HG02678 (cell line): ENCODE measurements at regions not wholly inside any gene's neighbourhood (a gene's known extent, or its start where the extent isn't known, plus 50 kb on each side); places are given as distances from the start of the nearest gene placed in this dataset.
"Not testable (repeated sequence)": the region's sequence is repeated elsewhere in the genome, so short reads cannot be mapped to it uniquely, and the experiment has no call there.

Source experiments
- ATAC-seq: cut with Tn5 transposase; IDR thresholded peaks from one replicate; pipeline ENCODE4 v1.9.1; 2021; ENCODE audit warnings: mild to moderate bottlenecking, moderate library complexity; ENCODE audit not compliant: unreplicated experiment

GRCh38 chr7:12929476-12930140 lies 242.2 kb downstream of the ARL4A start:
- no peak for ATAC-seq

- no peak for ATAC-seq
These were observed 243.1 kb downstream of the ARL4A start for GRCh38 chr7:12930534-12930933.

DNA sequence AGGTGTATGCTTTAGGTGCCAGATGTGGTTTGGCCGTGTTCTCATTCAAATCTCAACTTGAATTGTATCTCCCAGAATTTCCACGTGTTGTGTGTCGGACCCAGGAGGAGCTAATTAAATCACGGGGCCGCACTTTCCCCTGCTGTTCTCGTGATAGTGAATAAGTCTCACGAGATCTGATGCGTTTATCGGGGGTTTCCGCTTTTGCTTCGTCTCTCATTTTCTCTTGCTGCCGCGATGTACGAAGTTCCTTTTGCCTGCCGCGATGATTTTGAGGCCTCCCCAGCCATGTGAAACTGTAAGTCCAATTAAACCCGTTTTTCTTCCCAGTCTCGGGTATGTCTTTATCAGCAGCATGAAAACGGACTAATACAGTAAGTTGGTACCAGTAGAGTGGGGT lies 244.0 kb downstream of the ARL4A start:
- ATAC-seq = not testable (repeated sequence)

DNA sequence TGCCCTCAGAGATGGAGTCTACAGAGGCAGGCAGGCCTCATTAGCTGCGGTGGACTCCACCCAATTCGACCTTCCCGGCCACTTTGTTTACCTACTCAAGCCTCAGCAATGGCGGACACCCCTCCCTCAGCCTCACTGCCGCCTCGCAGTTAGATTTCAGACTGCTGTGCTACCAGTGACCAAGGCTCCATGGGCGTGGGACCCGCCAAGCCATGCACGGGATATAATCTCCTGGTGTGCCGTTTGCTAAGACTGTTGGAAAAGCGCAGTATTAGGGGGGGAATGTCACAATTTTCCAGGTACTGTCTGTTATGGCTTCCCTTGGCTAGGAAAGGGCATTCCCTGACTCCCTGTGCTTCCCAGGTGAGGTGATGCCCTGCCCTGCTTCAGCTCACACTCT lies 252.3 kb downstream of the ARL4A start:
- ATAC-seq = no peak

DNA sequence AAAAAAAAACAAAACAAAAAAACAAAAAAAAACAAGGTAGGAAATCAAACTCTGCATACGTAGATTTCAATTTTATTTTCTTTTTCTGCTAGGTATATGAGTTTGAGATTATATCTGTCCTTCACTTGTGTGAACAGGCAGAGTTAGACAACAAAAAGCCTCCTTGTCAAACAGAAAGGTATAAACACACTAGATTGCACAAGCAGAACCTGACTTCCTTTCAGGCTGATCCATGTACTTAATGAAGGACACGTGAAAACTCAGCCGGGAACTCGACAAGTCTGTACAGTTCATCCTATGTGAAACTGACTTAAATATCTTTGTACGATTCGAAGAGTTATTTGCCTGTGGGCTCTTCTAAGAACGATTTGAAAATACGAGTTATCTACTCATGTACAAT lies 254.1 kb downstream of the ARL4A start:
- no peak for ATAC-seq

DNA sequence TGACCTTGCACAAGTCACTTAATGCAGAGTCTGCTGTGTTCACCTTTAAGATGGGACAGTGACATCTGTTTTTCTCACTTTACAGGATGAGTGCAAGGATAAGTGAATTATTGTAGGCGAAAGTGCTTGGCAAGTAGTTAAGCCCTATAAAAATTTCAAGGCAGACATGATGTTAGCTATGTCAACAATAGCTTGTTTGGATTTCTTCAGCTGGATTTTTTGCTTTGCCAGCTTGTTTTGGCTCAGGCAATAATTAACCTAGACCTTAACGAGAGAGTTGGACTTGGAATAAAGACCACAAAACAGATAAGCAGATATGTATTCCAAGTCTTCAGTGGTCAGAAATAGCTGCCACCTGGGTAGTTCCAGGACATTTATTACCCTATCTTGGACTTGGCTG lies 255.2 kb downstream of the ARL4A start:
- no peak for ATAC-seq

- ATAC-seq = no peak
These were observed 256.3 kb downstream of the ARL4A start for GRCh38 chr7:12943781-12944180.

- no peak for ATAC-seq
These were observed 258.5 kb downstream of the ARL4A start for GRCh38 chr7:12945901-12946300.

DNA sequence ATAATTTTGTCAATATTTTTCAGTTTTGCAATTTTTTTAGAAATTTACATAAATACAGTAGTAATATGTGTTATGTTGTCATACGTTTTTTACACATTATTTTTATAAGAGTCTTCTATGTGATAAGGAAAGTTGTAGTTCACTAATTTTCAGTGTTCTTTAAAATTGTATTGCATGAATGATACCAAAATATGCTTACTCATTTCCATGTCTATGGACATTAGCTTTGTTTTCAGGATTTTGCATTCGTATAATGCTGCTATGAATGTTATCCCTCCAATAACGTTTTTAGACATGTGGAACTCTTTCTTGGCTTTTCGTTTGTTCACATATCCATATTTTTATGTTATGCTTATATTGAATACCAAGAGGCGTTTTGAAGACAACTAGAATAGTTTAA lies 260.0 kb downstream of the ARL4A start:
- ATAC-seq = no peak

DNA sequence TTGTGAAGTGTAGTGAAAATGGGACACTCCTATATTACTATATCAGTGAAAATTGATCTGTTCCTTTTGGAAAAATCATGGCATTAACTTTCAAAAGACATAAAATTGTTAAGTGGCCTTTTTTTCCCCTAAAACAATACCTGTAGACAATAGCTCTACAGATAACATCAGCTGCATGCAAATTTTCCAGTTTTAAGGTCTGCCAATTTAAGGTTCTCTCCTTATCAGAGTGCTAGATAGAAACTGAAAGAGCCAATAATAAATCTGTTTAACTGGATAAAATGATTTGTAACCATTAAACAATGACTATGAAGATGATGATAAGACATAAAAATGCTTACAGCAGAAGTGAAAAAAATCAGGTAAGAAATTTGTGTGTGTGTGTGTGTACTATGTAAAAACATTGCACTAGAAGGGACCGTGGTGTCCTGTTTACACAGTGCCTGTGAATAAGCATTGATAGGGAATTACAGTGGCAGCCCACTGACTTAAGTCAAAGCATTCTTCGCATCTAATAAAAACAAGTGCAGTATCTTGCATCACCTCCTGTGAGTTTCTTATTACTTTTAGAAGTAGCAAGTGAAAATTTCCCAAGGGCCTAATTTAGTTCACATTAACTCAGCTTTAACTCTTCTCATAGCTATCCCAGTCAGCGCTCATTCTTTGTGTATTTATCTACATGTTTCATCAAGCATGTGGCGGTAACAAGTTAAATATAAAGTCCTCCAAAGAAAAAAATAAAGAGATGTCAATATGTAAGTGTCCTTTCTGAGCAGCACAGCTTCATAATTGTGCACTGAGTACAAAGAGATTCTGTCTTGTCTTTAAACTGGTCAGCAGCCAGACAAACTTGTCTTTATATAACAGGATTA lies 261.9 kb downstream of the ARL4A start:
- no peak for ATAC-seq

- ATAC-seq = no peak
These were observed 264.0 kb downstream of the ARL4A start for GRCh38 chr7:12951397-12951801.

DNA sequence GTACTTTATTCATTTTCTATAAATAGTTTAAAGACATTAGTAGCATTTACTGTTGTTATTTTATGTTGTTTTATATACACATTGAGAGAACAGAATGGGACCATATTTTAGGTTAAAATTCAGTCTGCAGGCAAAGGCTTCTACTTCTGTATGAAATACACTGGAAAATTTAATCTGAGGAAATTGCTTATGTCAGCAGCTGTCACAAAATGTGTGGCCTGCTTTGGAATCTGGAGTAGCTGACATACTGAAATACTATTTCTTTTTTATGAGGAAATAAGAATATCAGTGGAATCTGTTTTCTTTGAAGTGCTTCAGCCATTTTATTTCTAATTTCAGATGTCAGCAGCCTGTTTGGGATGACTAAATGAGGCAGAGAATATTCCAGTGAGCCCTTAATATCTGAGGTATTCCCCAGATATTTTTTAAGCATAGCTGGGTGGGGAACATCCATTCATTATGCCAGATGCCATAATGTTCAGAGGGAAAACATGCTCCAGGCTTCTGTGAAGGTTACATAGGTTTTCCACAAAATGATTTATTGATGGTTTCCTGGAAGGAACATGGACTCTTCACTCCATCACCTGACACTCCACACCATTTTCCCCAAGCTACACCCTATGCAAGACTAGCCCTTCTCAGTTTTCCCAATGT lies 267.1 kb downstream of the ARL4A start:
- ATAC-seq = no peak

GRCh38 chr7:12957487-12957886 lies 270.1 kb downstream of the ARL4A start:
- no peak for ATAC-seq

GRCh38 chr7:12961910-12962480 lies 274.6 kb downstream of the ARL4A start:
- no peak for ATAC-seq

- ATAC-seq = no peak
These were observed 276.0 kb downstream of the ARL4A start for GRCh38 chr7:12963435-12963834.

DNA sequence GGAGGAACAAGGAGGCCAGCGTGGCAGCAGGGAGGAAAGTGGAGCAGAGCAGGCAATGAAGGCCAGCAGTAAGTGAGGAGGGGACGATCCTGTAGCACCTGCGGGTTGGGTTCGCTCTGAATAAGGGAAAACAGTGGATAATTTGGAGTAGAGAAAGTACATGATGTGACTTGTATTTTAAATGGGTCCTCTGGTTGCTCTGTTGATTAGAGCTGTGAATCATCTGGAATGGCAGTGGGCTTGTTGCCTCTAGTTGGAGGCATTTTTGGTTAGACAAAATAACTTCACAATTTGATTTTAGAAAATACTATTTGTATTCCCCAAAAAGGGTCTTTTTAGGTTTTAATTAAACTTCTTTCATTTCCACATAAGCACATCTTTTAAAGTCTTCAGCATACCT lies 277.4 kb downstream of the ARL4A start:
- no peak for ATAC-seq

DNA sequence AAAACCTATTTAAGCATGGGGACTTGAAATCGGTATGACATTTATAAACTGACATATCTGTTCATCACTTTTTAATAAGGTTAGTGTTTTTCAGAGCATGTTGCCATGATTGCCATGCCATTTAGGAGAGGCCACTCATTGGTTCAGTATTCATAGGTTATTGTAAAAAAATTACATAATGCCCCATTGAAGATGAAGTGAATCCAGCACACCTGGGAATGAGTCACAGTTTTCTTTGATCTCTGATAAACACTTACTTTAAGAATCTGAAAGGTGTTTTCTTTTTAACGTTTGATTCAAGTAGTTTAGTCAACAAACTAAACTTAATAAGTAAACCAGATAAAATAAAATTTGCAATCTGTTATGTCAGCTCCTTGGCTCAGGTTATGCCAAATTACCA lies 278.3 kb downstream of the ARL4A start:
- ATAC-seq = no peak

GRCh38 chr7:12967322-12967721 lies 279.9 kb downstream of the ARL4A start:
- ATAC-seq = no peak

- ATAC-seq = no peak
These were observed 281.5 kb downstream of the ARL4A start for GRCh38 chr7:12968836-12969422.

DNA sequence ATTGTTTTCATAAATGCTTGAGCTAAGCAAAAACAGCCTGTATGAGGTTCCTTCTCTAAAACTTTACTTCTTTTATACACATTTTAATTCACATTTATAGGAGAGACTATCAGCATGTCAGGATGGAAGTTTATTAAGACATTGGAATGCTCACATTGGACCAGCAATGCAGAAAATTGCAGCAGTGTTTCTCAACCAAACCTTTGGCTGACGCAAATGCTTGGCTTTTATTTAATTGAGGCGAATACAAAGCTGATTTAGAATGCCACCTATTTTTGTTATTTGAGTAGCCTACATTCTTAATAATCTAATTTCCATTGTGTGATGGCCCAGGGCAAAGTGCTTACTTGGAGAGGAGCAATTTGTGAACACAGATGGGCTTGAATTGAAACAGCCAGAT lies 283.2 kb downstream of the ARL4A start:
- no peak for ATAC-seq
